ENCODE measurements at regions not wholly inside any gene's neighbourhood (a gene's known extent, or its start where the extent isn't known, plus 50 kb on each side); places are given as distances from the start of the nearest gene placed in this dataset.

DNA sequence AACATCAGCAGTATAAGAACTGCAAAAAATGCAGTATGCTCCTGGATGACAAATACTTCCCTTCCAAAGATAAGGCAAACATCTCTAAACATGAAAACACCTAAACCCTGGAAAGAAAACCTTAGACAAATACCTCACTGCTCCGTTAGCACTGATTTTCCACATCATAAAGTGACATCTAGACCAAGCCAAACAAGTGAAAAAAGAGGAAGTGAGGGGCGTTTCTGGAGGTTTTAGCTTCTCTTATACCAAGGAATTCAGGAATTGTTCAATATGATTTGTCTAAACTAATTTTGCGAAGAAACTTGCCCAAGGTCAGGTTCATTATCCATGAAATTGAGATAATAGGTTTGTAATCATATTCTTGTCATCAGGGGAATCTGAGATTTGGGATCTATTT is 279.7 kb downstream of the ADRA2A start:
- DNase-seq, result no peak

DNA sequence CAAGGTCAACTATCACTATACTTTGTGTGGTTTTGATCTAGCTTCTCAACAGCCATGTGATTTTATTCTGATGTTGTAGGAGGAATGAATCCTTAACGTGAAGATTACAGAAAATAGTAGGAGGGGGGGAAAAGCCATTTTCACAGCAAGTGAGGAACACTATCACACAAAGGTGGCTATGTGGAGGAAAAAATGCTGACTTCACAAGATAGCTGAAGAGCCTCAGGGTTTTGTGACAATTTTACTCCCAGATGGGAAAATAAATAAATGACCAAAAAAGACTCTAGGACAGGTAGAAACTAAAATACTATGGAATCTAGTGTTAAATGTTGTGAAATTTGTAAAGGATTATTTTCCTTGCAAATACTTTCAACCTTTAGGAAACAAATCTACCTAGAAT is 281.0 kb downstream of the ADRA2A start:
- DNase-seq, result no peak

DNA sequence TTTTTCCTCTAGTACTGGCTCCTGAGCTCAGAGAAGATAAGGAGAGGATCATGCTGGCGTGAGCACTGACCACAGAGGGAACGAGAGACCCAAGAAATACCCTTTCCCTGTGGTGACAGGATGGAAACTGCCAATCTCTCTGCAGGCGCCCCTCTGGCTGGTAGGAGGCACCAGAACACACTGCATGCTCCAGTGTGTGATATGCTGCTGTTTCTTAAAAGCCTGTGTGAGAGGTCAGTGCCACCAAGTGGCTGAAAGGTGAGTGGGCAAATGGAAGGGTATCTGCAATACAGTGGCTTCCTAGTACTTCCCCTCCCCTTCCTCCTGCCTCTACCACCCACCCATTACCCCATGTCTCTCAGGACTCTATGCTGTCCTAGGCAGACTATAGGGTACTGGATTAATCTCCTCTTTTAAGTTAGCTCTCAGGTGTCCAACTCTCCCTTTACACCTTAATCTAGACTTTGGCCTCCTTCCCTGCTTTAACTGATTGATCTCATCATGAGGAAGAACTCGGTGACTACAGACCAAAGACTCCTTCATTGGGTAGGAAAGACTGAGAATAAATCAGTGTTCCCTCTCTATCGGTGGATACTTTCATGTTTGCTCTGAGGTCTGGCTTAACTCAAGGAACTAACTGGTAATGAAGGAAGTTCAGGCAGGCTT is 283.6 kb downstream of the ADRA2A start:
- peak; percentile 19 for DNase-seq

DNA sequence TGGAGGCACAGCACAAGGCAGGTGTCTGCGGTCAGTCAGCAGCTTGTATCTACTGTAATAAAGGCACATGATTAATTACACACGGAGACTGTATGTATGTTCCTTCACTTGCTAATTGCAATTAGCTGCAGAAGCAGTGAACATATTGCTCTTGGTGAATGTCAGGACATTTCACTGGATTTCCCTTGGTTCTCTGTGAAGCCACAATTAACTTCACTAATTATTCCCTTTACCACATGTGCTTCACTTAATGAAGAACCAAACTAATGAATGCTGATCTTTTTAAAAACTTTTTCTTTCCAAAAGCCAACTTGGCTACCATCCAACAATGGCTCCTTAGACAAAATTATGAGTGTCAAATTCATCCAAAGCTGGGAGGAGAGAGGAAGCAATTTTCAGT is 290.7 kb downstream of the ADRA2A start:
- no peak for DNase-seq

DNA sequence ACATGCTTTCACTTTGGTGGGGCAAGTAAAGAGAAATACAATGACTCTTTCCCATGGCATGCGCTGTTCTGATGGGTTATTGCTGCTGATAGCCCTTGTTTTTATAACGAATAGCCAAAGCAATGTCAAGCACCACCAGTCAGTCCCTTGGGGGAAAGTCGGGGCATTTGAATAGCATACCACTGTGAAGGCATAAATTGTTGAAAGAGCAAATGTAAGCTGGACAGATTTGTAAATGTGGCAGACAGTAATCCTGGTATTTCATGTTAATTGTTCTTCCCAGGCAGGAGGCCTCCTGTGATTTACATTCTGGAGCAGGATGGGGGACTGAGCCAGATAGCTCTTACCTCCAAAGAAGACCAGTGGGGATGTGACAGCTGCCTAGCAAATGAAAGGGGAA is 293.3 kb downstream of the ADRA2A start:
- no peak for DNase-seq

DNA sequence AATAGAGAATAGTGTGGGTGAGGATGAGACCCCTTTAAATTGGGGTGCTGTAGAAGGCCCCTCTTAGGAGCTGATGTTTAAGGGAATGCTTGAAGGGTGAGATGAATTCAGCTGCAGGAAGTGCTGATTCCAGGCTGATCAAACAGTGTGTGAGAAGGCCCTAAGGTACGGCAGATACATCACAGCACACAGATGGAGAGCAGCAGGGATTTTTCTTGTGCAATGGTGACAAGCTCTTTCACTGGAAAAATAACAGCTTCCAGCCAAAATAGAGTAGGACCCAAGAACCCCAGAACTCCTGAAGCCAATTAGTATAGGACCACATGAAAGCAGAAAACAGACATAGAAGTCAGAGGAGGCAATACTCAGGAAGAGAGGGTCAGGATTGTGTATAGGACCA is 296.9 kb downstream of the ADRA2A start:
- DNase-seq, result no peak

DNA sequence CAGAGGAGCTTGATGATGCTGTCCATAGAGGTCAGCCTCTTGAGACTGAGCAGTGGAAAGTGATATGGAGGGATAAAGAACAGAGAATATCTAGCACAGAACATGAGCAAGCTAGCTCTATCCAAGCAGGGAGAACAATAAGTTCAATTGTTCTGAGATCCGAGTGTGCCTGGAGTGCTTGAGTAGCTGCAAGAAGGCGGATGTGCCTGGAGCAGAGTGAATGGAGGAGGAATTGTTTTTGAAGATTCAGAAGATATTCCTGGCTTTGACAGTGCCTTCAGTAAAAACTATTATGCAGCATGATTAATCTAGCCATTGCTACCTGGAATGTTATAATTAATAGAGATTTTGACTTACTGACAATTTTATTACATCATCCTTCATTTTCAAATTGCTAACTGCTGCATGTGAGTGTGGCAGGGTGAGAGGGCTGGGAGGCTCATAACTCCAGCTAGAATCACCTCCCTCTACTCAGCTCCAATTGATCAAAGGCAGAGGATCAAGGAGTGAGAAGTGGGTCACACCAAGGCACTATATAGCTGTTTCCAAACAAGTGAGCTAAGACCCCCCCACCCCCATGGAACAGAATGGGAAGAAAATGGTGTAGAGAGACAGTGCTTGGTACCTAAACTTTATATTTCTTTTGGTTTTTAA is 302.8 kb downstream of the ADRA2A start:
- DNase-seq, result no peak

DNA sequence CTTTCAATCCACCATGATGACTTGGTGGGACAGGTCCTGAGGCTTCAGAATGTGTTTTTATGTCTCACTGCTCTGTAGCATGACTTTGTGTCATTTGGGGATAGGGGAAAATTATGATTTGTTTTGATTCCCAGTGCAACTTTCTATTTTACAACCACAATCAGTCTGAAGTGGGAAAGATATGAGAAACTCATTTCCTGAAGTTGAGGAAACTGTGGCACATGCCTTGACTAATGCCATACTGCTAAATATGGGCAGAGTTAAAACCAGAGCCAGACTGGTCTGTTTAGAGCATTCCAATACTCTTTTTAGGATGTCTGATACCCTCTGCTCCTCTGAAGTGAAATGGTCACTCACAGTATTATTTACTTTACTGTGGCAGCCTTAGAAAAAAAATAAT is 307.7 kb downstream of the ADRA2A start:
- DNase-seq, result no peak

DNA sequence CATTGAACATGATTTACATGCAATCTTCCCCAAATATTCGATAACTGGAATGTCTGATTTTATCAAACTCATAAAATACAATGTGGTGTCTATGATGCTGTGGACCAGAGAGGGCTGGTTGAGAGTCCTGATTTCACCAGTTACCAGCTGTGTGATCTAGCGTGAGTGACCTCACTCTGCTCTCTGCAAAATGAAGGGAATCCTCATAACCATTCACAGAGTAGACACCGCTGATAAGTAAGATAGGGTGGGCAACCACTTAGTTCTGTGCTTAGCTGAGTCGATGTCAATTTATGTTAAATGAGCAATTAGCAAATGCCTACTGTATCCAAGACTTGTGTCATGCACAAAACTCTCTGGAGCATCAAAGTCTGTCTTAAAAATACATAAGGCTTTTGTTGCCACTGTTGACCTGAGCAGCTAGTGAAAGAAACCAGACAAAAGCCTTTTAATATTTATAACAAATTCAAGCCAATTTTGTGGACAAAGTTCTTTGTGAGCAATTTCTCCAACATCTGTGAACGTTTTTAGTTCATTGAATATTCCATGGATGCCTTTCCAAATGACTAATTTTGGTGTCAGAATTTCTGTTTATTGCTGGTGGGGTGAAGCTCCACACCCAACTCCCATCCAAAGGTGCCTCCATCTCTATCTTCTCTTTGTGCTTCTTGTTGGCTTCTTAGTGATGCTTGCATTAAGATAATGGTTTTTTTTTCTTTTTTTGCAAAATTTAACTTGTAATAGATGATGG is 314.2 kb downstream of the ADRA2A start:
- DNase-seq, result no peak

DNA sequence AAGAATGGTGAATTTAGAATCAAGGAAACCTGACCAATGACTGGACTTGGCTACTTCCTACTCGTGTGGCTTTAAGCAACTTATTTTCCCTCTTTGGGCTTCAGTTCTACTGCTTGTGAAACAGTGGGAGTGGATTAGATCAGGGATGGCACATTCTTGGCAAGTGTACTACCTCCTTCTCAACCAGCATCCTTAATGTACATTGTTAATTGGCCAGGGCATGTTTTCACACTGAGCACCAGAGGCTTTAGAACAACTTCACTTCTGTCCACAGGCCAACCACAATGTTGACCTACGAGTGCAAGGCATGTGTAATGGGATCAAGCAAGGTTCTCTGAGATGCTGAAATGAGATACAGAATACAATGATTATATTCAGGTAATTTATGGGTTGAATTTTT is 315.3 kb downstream of the ADRA2A start:
- no peak for DNase-seq

DNA sequence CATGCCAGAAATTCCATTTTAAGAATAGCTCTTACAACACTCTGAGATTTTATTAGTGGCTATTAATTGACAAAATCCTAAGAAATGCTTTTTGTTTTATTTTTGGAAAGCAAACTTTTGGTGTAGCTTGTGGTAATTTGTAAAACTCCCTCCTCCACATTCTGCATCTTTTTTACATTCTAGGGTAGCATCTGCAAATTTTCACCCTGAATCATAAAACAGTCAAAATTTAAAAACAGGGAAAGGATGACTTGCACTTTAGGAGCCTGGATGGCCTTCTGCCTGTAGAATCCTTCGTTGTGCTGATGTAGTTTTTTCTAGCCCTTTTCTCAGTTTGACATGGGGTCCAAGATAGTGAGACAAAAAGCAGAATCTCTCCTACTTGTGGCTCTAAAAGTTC is 316.1 kb downstream of the ADRA2A start:
- no peak for DNase-seq

DNA sequence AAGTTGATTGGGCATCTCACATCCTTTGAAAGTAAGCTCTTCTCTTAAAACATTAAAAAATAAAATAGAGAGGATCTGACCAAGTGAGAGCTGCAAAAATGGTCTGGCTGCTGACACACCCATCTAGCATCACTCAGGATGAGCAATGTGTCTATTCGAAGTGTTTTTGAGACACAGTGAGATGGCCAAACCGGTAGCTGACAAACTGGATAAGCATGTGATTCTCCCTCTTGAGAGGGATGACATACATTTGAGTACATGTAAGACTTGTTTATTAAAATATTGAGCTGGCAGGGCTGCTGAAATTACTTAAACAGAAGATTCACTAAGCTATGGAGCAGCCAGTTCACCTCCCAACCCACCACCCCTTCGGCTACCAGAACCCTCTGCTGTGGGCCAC is 333.9 kb downstream of the ADRA2A start:
- DNase-seq, result no peak

DNA sequence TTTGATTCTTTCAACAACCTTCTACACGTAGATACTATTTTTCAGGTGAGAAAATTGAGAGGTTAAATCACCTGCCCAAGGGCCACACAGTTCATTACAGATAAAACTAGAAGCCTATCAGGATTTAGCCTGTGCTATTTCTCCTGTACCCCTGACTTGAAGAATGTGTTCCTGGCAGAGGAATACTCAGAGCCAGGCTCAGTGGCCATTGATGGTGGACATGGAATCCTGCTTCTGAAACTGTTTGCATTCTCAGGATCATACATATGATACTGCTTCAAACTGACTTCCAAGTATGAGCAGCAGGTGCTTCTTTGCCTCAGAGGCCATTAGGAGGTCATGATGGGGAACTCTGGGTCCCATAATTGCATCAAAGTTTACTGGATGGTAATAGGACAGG is 348.6 kb downstream of the ADRA2A start:
- DNase-seq, result no peak

DNA sequence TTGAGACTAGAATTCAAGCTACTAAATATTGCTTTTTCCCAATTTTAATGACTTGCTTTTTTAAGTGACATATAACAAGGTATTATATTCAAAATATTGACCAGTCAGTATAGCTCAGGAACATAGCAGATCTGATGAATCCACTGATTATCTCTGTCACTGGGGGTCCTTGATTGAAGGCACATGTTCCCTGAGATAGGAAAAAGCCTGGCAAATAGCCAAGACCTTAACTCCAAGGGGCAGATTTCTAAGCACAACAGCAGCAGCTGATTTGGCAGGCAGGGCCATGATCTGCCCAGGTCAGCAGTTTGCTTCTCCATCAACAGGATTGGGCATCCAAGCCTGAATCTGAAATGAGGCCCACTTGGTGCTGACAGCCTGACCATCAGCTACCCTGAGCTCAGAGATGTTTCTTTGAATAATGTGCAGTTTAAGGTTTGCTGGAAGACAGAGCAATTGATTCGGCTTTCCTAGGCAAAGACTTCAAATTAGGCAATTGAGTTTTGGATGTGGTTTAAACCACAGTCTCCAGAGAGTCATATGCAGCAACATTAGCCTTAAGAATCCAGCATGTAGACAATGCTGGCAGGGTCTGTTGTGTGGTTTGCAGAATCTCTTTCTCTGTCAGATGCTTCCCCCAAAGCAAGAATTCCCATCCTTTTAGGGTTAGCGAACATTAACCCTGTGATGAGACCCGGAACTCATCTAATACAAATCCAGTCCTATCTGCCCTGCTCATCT is 352.6 kb downstream of the ADRA2A start:
- no peak for DNase-seq

DNA sequence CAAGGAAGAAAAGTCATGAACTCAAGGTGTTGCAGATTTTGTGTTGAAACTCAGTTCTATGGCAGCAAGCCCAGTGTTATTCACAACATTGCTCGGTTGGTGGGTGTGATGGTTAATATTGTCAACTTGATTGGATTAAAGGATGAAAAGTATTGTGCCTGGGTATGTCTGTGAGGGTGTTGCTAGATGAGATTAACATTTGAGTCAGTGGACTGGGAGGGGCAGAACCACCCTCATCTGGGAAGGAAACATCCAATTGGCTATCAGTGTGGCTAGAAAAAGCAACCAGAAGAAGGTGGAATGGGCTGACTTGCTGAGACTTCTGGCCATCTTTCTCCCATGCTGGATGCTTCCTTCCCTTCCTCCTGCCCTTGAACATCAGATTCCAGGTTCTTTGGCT is 353.2 kb downstream of the ADRA2A start:
- no peak for DNase-seq

DNA sequence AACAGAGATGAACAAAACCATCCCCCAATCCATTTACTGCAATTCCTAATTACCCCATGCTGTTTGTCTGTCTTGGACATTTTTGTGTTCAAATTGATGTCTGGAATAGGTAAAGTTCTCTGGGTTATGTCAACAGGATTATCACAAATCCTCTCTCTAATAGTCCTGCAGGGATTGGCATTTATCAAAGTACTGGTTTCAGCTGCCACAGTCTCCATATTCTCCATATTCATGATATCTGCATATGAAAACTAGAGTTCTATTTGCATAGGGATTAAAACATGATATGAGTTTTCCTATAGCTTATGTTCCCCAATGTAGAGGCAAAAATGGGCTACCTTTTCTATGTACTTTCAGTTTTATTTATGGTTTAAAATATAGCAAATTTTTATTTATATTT is 355.8 kb downstream of the ADRA2A start:
- DNase-seq, result no peak

DNA sequence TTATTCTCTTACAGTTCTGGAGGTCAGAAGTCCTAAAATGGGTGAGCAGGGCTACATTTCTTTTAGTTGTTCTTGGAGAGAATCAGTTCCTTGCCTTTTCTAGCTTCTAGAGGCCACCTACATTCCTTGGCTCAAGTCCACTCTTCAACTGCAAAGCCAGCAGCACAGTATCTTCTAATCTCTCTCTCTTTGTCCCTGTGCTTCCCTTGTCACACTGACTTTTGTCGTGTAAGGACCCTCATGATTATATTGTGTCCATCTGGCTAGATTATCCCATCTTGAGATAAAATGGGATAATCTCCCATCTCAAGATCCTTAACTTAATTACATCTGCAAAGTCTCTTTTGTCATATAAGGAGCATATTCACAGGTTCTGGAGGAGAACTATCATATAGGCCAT is 359.0 kb downstream of the ADRA2A start:
- DNase-seq, result no peak

DNA sequence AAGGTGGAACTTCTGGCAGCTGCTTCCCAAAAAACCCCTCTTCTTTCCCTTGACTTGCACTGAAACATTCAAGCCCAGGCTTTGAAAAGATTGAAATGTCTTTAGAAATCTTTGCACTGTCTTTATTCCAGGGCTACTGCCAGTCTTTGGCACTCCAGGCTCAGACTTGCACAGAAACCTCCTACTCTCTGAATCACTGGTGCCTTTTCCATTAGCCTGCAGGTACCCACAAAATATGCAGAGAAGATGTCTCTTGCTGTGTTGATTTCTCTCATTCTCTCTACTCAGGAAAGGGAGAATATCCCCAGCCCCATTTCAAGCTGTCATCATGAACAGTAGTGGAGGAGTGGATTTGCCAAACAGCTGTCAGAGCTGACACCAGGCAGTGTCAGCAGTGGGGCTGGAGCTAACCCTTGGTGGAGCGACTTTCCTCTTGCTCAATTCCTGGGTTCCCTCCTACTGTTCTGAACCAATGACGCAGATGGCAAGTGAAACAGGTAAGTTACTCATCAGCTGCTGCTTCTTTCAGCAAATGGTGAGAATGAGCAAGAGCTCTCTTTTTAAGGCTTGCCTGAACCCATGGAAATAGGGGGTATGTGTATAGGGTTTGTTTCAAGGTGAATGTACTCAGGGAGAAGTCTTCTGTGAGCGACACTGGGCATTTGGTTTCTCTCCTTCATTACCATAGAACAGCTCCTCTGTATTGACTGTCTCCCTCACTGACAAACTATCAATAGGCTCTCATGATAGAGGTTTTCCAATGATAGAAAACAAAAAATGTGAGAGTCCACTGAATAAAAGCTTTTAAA is 362.4 kb downstream of the ADRA2A start:
- no peak for DNase-seq

DNA sequence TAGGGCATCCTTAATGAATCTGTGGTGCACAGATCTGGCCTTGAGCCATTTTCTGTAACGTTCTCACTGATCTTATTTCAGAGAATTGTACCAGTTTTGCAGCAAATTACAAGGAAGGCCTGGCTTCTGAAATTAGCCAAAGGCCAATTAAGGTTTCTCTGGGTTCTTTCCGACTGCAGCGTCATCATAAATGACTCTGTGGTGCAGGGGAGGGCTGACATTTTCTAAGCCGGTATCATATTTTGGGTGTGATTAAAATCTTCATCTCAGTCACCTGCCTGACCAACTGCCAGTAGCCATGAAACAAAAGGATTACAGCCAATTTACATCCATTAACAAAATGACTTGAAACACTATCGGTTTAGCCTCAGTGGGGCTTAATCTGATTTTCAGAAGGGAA is 363.7 kb downstream of the ADRA2A start:
- DNase-seq, result peak; percentile 21

DNA sequence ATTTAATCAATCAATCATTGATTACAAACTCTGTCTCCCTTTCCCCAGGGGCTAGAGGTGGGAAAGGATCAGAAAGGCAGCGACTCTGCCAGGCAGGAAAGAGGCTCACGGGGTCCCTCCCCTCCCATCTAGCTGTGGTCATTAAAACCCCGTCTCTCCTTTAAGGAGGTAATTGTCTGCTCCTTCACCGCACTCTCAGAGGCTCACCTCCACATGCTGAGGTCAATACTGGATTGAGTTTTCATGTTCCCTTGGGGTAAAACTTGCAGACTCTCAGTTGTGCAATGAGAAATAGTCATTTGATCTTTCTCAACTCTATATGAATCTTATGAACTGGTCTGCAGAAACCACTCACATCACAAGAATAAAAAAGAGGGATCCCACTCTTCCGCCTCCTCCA is 368.8 kb downstream of the ADRA2A start:
- DNase-seq, result no peak

DNA sequence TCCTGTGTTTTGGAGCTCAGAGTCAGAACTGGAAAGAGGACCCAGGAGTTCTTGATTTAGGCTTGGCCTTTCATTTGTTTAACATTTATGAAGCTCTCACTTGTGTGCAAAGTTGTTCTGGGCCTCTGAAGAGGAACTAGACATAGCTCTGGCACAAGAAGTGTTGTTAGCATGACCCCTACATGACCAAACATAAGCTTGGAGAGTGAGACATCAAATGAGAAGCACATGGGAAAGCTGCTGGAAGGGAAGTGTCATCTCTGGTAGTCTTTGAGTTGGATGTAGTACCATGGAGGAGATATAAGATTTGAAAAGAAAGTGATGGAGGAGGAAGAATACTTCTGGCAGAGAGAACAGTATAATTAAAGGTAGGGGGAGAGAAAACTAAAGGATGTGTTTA is 370.1 kb downstream of the ADRA2A start:
- DNase-seq, result no peak

DNA sequence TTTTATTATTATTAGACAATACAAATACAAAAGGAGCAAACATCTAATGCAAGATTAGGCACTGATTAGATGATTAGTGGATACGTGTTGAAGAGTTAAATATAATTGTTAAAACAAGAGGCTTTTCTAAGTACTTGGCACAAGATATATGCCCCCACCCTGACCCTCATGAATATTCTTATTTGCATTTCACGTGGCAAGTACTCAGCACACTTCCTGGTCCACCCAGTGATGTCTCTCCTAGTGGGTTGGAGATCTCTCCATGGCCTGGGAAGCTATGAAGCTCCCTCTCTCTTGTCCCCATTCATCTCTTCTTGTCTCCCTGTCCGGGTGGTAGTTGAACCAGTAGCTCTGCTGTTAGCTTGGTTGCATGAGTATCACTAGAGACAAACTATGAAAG is 375.3 kb downstream of the ADRA2A start:
- DNase-seq, result no peak

Data from NCI-H1105 (cell line).